Naive thymus-derived CD4-positive, alpha-beta T cell (primary cell): ENCODE measurements at regions not wholly inside any gene's neighbourhood (a gene's known extent, or its start where the extent isn't known, plus 50 kb on each side); places are given as distances from the start of the nearest gene placed in this dataset.

Source experiments
- ATAC-seq: fragments of 150-1000 bp; cut with Tn5 transposase; 2 replicates; pipeline ENCODE4 v1.10.0; 2021; ENCODE audit warnings: mild to moderate bottlenecking, moderate library complexity
- CTCF ChIA-PET: fragments of 350-600 bp; sonication (Branson Sonifier 250); formaldehyde crosslinking; loops from one replicate; lab custom pipeline; 2021; ENCODE audit warnings: antibody characterized with exemption; lab: Charles Lee
- POLR2A ChIA-PET: fragments of 350-600 bp; sonication (Branson Sonifier 250); formaldehyde crosslinking; loops from one replicate; lab custom pipeline; 2021; ENCODE audit warnings: antibody characterized with exemption, inconsistent platforms; lab: Charles Lee
- DNase-seq, 9 donors: peaks; one replicate each; pipeline versions ENCODE4 v3.0.0 to v3.0.0-alpha.2; 2020 to 2022; ENCODE audit warnings: mixed read lengths in 1 of 9
- H3K27ac ChIP-seq: one replicate; pipeline ENCODE4 v1.7.0; 2013; ENCODE audit warnings: mild to moderate bottlenecking, low read depth, low read length, moderate library complexity
- H3K27me3 ChIP-seq, 2 donors: one replicate each; pipeline ENCODE4 v1.7.0; 2013; ENCODE audit warnings: low read length in 2 of 2, mild to moderate bottlenecking in 2 of 2, moderate library complexity in 2 of 2; ENCODE audit not compliant: control insufficient read depth in 2 of 2, insufficient read depth in 2 of 2
- H3K36me3 ChIP-seq, 3 experiments: 1 replicate in 2 of 3; 2 replicates in 1 of 3; pipeline ENCODE4 v1.7.0; 2013; ENCODE audit warnings: low read length in 3 of 3, mild to moderate bottlenecking in 3 of 3, moderate library complexity in 1 of 3; ENCODE audit not compliant: insufficient read depth in 3 of 3, control insufficient read depth in 2 of 3
- H3K4me1 ChIP-seq, 2 donors: one replicate each; pipeline ENCODE4 v1.7.0; 2013; ENCODE audit warnings: low read length in 2 of 2, mild to moderate bottlenecking in 2 of 2, moderate library complexity in 1 of 2; ENCODE audit not compliant: control insufficient read depth in 2 of 2, insufficient read depth in 2 of 2
- H3K4me3 ChIP-seq: 2 replicates; pipeline ENCODE4 v1.7.0; 2013; ENCODE audit warnings: mild to moderate bottlenecking, low read length
- H3K9me3 ChIP-seq, 3 experiments: 1 replicate in 2 of 3; 2 replicates in 1 of 3; pipeline ENCODE4 v1.7.0; 2013; ENCODE audit warnings: low read length in 3 of 3; ENCODE audit not compliant: control insufficient read depth in 2 of 3
- H3K27ac Mint-ChIP-seq, 9 donors: one replicate each; pipeline ENCODE4 v1.8.0; 2020 to 2022; ENCODE audit warnings: mixed read lengths in 9 of 9, mild to moderate bottlenecking in 8 of 9, moderate library complexity in 5 of 9, inconsistent platforms in 2 of 9
- H3K27me3 Mint-ChIP-seq, 5 donors: one replicate each; pipeline ENCODE4 v1.8.0; 2021 to 2022; ENCODE audit warnings: mixed read lengths in 5 of 5, mild to moderate bottlenecking in 1 of 5
- H3K36me3 Mint-ChIP-seq, 5 donors: one replicate each; pipeline ENCODE4 v1.8.0; 2020 to 2022; ENCODE audit warnings: mixed read lengths in 5 of 5, mild to moderate bottlenecking in 3 of 5, inconsistent platforms in 1 of 5
- H3K4me1 Mint-ChIP-seq, 7 donors: one replicate each; pipeline ENCODE4 v1.8.0; 2020 to 2022; ENCODE audit warnings: mixed read lengths in 7 of 7, mild to moderate bottlenecking in 3 of 7, inconsistent platforms in 1 of 7
- H3K4me3 Mint-ChIP-seq, 10 donors: one replicate each; pipeline ENCODE4 v1.8.0; 2020 to 2022; ENCODE audit warnings: mild to moderate bottlenecking in 10 of 10, mixed read lengths in 10 of 10, moderate library complexity in 6 of 10, inconsistent platforms in 2 of 10
- H3K9me3 Mint-ChIP-seq, 11 donors: one replicate each; pipeline ENCODE4 v1.8.0; 2020 to 2022; ENCODE audit warnings: mixed read lengths in 11 of 11, mild to moderate bottlenecking in 4 of 11, inconsistent platforms in 1 of 11, moderate library complexity in 1 of 11
- intact Hi-C, 2 donors: fragments of 100-400 bp; cut with micrococcal nuclease; formaldehyde crosslinking; loops; one replicate each; pipeline ENCODE4 v1.15.1; 2023

DNA sequence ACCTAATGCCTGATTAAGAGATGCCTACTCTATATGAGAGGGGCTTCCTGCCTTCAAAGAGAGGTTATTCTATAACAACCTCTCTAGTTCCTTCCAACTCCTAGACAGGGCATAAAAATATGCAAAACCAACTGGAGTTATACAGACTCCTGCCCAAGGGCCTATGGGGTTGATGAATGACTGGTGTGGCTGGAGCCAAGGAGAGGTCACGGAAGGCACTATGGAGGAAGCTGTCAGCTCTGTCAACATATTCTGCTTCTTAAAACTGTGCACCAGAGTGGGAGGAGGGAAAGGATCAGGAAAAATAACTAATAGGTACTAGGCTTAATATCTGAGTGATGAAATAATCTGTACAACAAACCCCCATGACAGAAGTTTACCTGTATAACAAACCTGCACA lies 120.9 kb upstream of the CDC42EP3 start:
- Mint-ChIP-seq H3K27me3 (peaks cover 0 to 3% (median 0%) of the 10 kb centered on the region in 5 donors), H3K9me3 (peaks cover 3 to 33% (median 18%) of the 10 kb centered on the region in 11 donors), H3K4me3 (no peak overlapping the region), H3K27ac (no peak overlapping the region), H3K36me3 (peaks cover 0 to 14% (median 4%) of the 10 kb centered on the region in 5 donors), H3K4me1 (peaks cover 0 to 2% (median 0%) of the 10 kb centered on the region in 7 donors)
- Histone ChIP-seq H3K27me3 (no peaks in the 10 kb centered on the region), H3K36me3 (no peaks in the 10 kb centered on the region), H3K27ac (no peak overlapping the region), H3K4me1 (no peaks in the 10 kb centered on the region), H3K9me3 (peaks cover 0 to 4% (median 0%) of the 10 kb centered on the region in 3 experiments), H3K4me3 (no peak overlapping the region)
- ChIA-PET POLR2A (interaction anchor here (0.6 kb wide), 1 partner anchor 10 kb away, joined by 3 read pairs; no protein-coding TSS in a partner anchor), CTCF (no interaction called here)
- ATAC-seq: no peak
- intact Hi-C loops: no loop called here
- no peak for DNase-seq

- Mint-ChIP-seq H3K4me3 (no peak overlapping the region), H3K9me3 (peaks cover 0 to 30% (median 11%) of the 10 kb centered on the region in 11 donors), H3K27ac (no peak overlapping the region), H3K4me1 (peaks cover 0 to 2% (median 0%) of the 10 kb centered on the region in 7 donors), H3K36me3 (peaks cover 0 to 12% (median 4%) of the 10 kb centered on the region in 5 donors), H3K27me3 (no peaks in the 10 kb centered on the region)
- intact Hi-C loops: no loop called here
- no peaks in the 10 kb centered on the region for H3K4me1 ChIP-seq
- H3K9me3 ChIP-seq: peaks cover 0 to 3% (median 0%) of the 10 kb centered on the region in 3 experiments
- ATAC-seq (no peak), DNase-seq (no peak)
- ChIA-PET CTCF (no interaction called here), POLR2A (interaction anchor here (0.6 kb wide), 1 partner anchor 11 kb away, joined by 3 read pairs; no protein-coding TSS in a partner anchor)
- no peak overlapping the region for H3K27ac ChIP-seq
- H3K4me3 ChIP-seq: no peak overlapping the region
- H3K27me3 ChIP-seq: no peaks in the 10 kb centered on the region
- H3K36me3 ChIP-seq: no peaks in the 10 kb centered on the region
Observed at GRCh38 chr2:37793004-37793403, 121.6 kb upstream of the CDC42EP3 start.

DNA sequence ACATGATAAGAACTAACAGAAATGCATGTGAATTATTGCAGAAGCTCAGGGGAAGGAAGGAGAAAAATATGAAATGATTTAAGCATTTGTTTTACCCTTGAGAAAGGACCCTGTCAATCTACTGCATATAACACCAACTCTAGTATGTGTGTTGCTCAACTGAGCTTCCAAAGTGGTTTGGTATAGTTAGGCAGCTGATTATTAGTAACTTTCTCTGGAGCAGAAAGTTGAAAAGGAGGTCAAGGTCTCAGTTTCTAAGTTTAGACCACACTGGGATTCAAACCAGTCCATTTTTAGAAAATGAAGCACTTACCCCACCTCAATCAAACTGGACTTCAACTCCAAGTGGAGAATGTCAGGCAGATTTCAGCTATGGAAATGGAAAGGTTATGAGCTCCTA lies 123.3 kb upstream of the CDC42EP3 start:
- H3K9me3 Mint-ChIP-seq: peaks cover 0 to 14% (median under 1%) of the 10 kb centered on the region in 11 donors
- no peaks in the 10 kb centered on the region for H3K36me3 ChIP-seq
- no peak overlapping the region for H3K27ac ChIP-seq
- no peak overlapping the region for H3K4me3 Mint-ChIP-seq
- H3K4me3 ChIP-seq: no peak overlapping the region
- H3K4me1 Mint-ChIP-seq: peaks cover 0 to 2% (median 0%) of the 10 kb centered on the region in 7 donors
- ChIA-PET CTCF (interaction anchor here (1.8 kb wide), 1 partner anchor 37 kb away, joined by 5 read pairs; no protein-coding TSS in a partner anchor), POLR2A (no interaction called here)
- no peak for DNase-seq
- H3K27me3 ChIP-seq: no peaks in the 10 kb centered on the region
- no peaks in the 10 kb centered on the region for H3K27me3 Mint-ChIP-seq
- H3K4me1 ChIP-seq: no peaks in the 10 kb centered on the region
- H3K9me3 ChIP-seq: no peaks in the 10 kb centered on the region
- no peak for ATAC-seq
- intact Hi-C loops: no loop called here
- H3K27ac Mint-ChIP-seq: no peak overlapping the region
- peaks cover 0 to 1% (median under 1%) of the 10 kb centered on the region in 5 donors for H3K36me3 Mint-ChIP-seq

GRCh38 chr2:37795456-37795855 lies 124.0 kb upstream of the CDC42EP3 start:
- no peaks in the 10 kb centered on the region for H3K36me3 ChIP-seq
- no peak overlapping the region for H3K4me3 ChIP-seq
- H3K9me3 Mint-ChIP-seq: peaks cover 0 to 12% (median 0%) of the 10 kb centered on the region in 11 donors
- no peak for DNase-seq
- ChIA-PET POLR2A (no interaction called here), CTCF (interaction anchor here (1.8 kb wide), 1 partner anchor 36 kb away, joined by 5 read pairs; no protein-coding TSS in a partner anchor)
- ATAC-seq: no peak
- no peak overlapping the region for H3K4me3 Mint-ChIP-seq
- H3K9me3 ChIP-seq: no peaks in the 10 kb centered on the region
- no peaks in the 10 kb centered on the region for H3K4me1 ChIP-seq
- H3K27ac Mint-ChIP-seq: no peak overlapping the region
- H3K4me1 Mint-ChIP-seq: peaks cover 0 to 2% (median 0%) of the 10 kb centered on the region in 7 donors
- H3K36me3 Mint-ChIP-seq: no peaks in the 10 kb centered on the region
- H3K27me3 Mint-ChIP-seq: no peaks in the 10 kb centered on the region
- intact Hi-C loops: no loop called here
- H3K27ac ChIP-seq: no peak overlapping the region
- H3K27me3 ChIP-seq: no peaks in the 10 kb centered on the region

GRCh38 chr2:37795938-37796337 lies 124.5 kb upstream of the CDC42EP3 start:
- Mint-ChIP-seq H3K4me3 (no peak overlapping the region), H3K36me3 (no peaks in the 10 kb centered on the region), H3K27me3 (no peaks in the 10 kb centered on the region), H3K4me1 (peaks cover 0 to 2% (median 0%) of the 10 kb centered on the region in 7 donors), H3K27ac (no peak overlapping the region), H3K9me3 (peaks cover 0 to 12% (median 0%) of the 10 kb centered on the region in 11 donors)
- DNase-seq (no peak), ATAC-seq (no peak)
- H3K27ac ChIP-seq: no peak overlapping the region
- H3K36me3 ChIP-seq: no peaks in the 10 kb centered on the region
- no peaks in the 10 kb centered on the region for H3K27me3 ChIP-seq
- CTCF ChIA-PET: interaction anchor here (1.8 kb wide), 1 partner anchor 36 kb away, joined by 5 read pairs; no protein-coding TSS in a partner anchor
- H3K9me3 ChIP-seq: no peaks in the 10 kb centered on the region
- no peaks in the 10 kb centered on the region for H3K4me1 ChIP-seq
- POLR2A ChIA-PET: interaction anchor here (0.7 kb wide), 1 partner anchor 15 kb away, joined by 3 read pairs; no protein-coding TSS in a partner anchor
- H3K4me3 ChIP-seq: no peak overlapping the region
- intact Hi-C loops: no loop called here

DNA sequence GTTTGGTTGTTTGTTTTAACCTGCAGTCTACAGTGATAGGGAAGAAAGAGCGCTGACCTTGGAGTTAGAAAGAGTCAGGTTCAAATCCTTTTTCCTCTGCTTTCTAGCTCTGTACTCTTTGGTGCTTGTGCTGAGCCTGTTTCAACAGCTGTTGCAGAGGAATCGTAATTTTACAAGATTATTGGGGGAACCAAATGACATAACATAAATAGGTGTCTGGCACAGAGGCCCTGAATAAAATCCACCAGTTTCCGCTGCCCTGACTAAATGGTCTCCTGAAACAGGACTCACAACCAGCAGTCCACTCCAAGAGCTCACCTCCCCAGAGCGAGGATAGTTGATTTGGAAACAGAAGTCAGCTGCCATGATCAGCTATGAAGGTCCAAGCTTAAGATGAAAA lies 125.0 kb upstream of the CDC42EP3 start:
- Histone ChIP-seq H3K27ac (no peak overlapping the region), H3K9me3 (no peaks in the 10 kb centered on the region), H3K4me1 (no peaks in the 10 kb centered on the region), H3K27me3 (no peaks in the 10 kb centered on the region), H3K36me3 (no peaks in the 10 kb centered on the region), H3K4me3 (no peak overlapping the region)
- CTCF ChIA-PET: interaction anchor here (1.8 kb wide), 1 partner anchor 35 kb away, joined by 5 read pairs; no protein-coding TSS in a partner anchor
- DNase-seq: no peak
- Mint-ChIP-seq H3K27ac (no peak overlapping the region), H3K9me3 (peaks cover 0 to 9% (median 0%) of the 10 kb centered on the region in 11 donors), H3K27me3 (peaks cover 0 to 3% (median 0%) of the 10 kb centered on the region in 5 donors), H3K36me3 (no peaks in the 10 kb centered on the region), H3K4me1 (peaks cover 0 to 2% (median 0%) of the 10 kb centered on the region in 7 donors), H3K4me3 (no peak overlapping the region)
- POLR2A ChIA-PET: interaction anchor here (0.7 kb wide), 1 partner anchor 15 kb away, joined by 3 read pairs; no protein-coding TSS in a partner anchor
- ATAC-seq: no peak
- intact Hi-C loops: no loop called here

- Mint-ChIP-seq H3K4me3 (no peak overlapping the region), H3K9me3 (peaks cover 0 to 9% (median 0%) of the 10 kb centered on the region in 11 donors), H3K27me3 (peaks cover 0 to 3% (median 0%) of the 10 kb centered on the region in 5 donors), H3K36me3 (no peaks in the 10 kb centered on the region), H3K27ac (no peak overlapping the region), H3K4me1 (peaks cover 0 to 2% (median 0%) of the 10 kb centered on the region in 7 donors)
- DNase-seq: no peak
- Histone ChIP-seq H3K4me3 (no peak overlapping the region), H3K36me3 (no peaks in the 10 kb centered on the region), H3K9me3 (no peaks in the 10 kb centered on the region), H3K4me1 (no peaks in the 10 kb centered on the region), H3K27ac (no peak overlapping the region), H3K27me3 (no peaks in the 10 kb centered on the region)
- intact Hi-C loops: no loop called here
- no peak for ATAC-seq
- ChIA-PET POLR2A (no interaction called here), CTCF (no interaction called here)
Observed at GRCh38 chr2:37797081-37797480, 125.6 kb upstream of the CDC42EP3 start.
